ENCODE measurements at regions not wholly inside any gene's neighbourhood (a gene's known extent, or its start where the extent isn't known, plus 50 kb on each side); places are given as distances from the start of the nearest gene placed in this dataset.
A peak's percentile ranks its signal among the peaks of the same experiment; 100 is the strongest.

- Histone ChIP-seq H3K36me3 (ENCODE audit: insufficient read depth, low read length) (no peaks in the 10 kb centered on the region), H3K27ac (ENCODE audit: low read depth, low read length) (no peak overlapping the region), H3K4me2 (ENCODE audit: insufficient read depth, low read length) (no peak overlapping the region), H3K4me1 (ENCODE audit: insufficient read depth, low read length) (no peaks in the 10 kb centered on the region), H4K20me1 (ENCODE audit: insufficient read depth, low read length) (no peaks in the 10 kb centered on the region), H3K9me3 (ENCODE audit: low read depth, low read length) (no peaks in the 10 kb centered on the region), H3K27me3 (ENCODE audit: insufficient read depth, low read length) (no peaks in the 10 kb centered on the region), H3K4me3 (ENCODE audit: insufficient read depth, low read length) (no peak overlapping the region), H3K79me2 (ENCODE audit: insufficient read depth, low read length) (no peaks in the 10 kb centered on the region), H2AFZ (ENCODE audit: low read length) (peak overlapping the region; percentile 6)
- DNase-seq (ENCODE audit: insufficient read length, low spot score, missing footprints), result no peak
- TF ChIP-seq, protein P1, sequence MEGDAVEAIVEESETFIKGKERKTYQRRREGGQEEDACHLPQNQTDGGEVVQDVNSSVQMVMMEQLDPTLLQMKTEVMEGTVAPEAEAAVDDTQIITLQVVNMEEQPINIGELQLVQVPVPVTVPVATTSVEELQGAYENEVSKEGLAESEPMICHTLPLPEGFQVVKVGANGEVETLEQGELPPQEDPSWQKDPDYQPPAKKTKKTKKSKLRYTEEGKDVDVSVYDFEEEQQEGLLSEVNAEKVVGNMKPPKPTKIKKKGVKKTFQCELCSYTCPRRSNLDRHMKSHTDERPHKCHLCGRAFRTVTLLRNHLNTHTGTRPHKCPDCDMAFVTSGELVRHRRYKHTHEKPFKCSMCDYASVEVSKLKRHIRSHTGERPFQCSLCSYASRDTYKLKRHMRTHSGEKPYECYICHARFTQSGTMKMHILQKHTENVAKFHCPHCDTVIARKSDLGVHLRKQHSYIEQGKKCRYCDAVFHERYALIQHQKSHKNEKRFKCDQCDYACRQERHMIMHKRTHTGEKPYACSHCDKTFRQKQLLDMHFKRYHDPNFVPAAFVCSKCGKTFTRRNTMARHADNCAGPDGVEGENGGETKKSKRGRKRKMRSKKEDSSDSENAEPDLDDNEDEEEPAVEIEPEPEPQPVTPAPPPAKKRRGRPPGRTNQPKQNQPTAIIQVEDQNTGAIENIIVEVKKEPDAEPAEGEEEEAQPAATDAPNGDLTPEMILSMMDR (IDR thresholded peaks at IDR 0.05; ENCODE audit: extremely low read depth, low read depth, low read length), result no peak
These were observed 155.6 kb downstream of the QPCT start for GRCh38 chr2:37500031-37500430.

- no peaks in the 10 kb centered on the region for H3K9me3 ChIP-seq (ENCODE audit: low read depth, low read length)
- no peaks in the 10 kb centered on the region for H4K20me1 ChIP-seq (ENCODE audit: insufficient read depth, low read length)
- H3K4me2 ChIP-seq (ENCODE audit: insufficient read depth, low read length), result no peak overlapping the region
- H3K4me3 ChIP-seq (ENCODE audit: insufficient read depth, low read length), result no peak overlapping the region
- H3K79me2 ChIP-seq (ENCODE audit: insufficient read depth, low read length), result no peaks in the 10 kb centered on the region
- H3K36me3 ChIP-seq (ENCODE audit: insufficient read depth, low read length), result no peaks in the 10 kb centered on the region
- no peaks in the 10 kb centered on the region for H3K27me3 ChIP-seq (ENCODE audit: insufficient read depth, low read length)
- H3K4me1 ChIP-seq (ENCODE audit: insufficient read depth, low read length), result no peaks in the 10 kb centered on the region
- H2AFZ ChIP-seq (ENCODE audit: low read length), result no peak overlapping the region
- TF ChIP-seq, protein P1 (IDR thresholded peaks at IDR 0.05; ENCODE audit: extremely low read depth, low read depth, low read length), result no peak
- no peak overlapping the region for H3K27ac ChIP-seq (ENCODE audit: low read depth, low read length)
- DNase-seq (ENCODE audit: insufficient read length, low spot score, missing footprints), result no peak
These were observed 156.7 kb downstream of the QPCT start for GRCh38 chr2:37501113-37501512.

GRCh38 chr2:37506407-37507050 is 162.1 kb downstream of the QPCT start:
- H4K20me1 ChIP-seq (ENCODE audit: insufficient read depth, low read length), result no peaks in the 10 kb centered on the region
- no peak overlapping the region for H3K4me3 ChIP-seq (ENCODE audit: insufficient read depth, low read length)
- H3K9me3 ChIP-seq (ENCODE audit: low read depth, low read length), result no peaks in the 10 kb centered on the region
- peak; percentile 3 for DNase-seq (ENCODE audit: insufficient read length, low spot score, missing footprints)
- peak overlapping the region; percentile 55 for H2AFZ ChIP-seq (ENCODE audit: low read length)
- no peak overlapping the region for H3K27ac ChIP-seq (ENCODE audit: low read depth, low read length)
- TF ChIP-seq, protein P1 (IDR thresholded peaks at IDR 0.05; ENCODE audit: extremely low read depth, low read depth, low read length), result no peak
- no peaks in the 10 kb centered on the region for H3K36me3 ChIP-seq (ENCODE audit: insufficient read depth, low read length)
- H3K4me2 ChIP-seq (ENCODE audit: insufficient read depth, low read length), result peak overlapping the region; percentile 12
- peaks cover 7% of the 10 kb centered on the region for H3K4me1 ChIP-seq (ENCODE audit: insufficient read depth, low read length)
- no peaks in the 10 kb centered on the region for H3K27me3 ChIP-seq (ENCODE audit: insufficient read depth, low read length)
- H3K79me2 ChIP-seq (ENCODE audit: insufficient read depth, low read length), result no peaks in the 10 kb centered on the region

- no peaks in the 10 kb centered on the region for H4K20me1 ChIP-seq (ENCODE audit: insufficient read depth, low read length)
- H3K36me3 ChIP-seq (ENCODE audit: insufficient read depth, low read length), result no peaks in the 10 kb centered on the region
- TF ChIP-seq, protein P1 (IDR thresholded peaks at IDR 0.05; ENCODE audit: extremely low read depth, low read depth, low read length), result no peak
- H3K4me1 ChIP-seq (ENCODE audit: insufficient read depth, low read length), result peaks cover 7% of the 10 kb centered on the region
- H2AFZ ChIP-seq (ENCODE audit: low read length), result peak overlapping the region; percentile 55
- no peak for DNase-seq (ENCODE audit: insufficient read length, low spot score, missing footprints)
- H3K9me3 ChIP-seq (ENCODE audit: low read depth, low read length), result no peaks in the 10 kb centered on the region
- no peaks in the 10 kb centered on the region for H3K27me3 ChIP-seq (ENCODE audit: insufficient read depth, low read length)
- H3K27ac ChIP-seq (ENCODE audit: low read depth, low read length), result no peak overlapping the region
- no peak overlapping the region for H3K4me3 ChIP-seq (ENCODE audit: insufficient read depth, low read length)
- H3K4me2 ChIP-seq (ENCODE audit: insufficient read depth, low read length), result no peak overlapping the region
- H3K79me2 ChIP-seq (ENCODE audit: insufficient read depth, low read length), result no peaks in the 10 kb centered on the region
These were observed 162.6 kb downstream of the QPCT start for GRCh38 chr2:37507051-37507410.

Measured in osteoblast (primary cell).